SK-N-SH (cell line): ENCODE measurements at regions not wholly inside any gene's neighbourhood (a gene's known extent, or its start where the extent isn't known, plus 50 kb on each side); places are given as distances from the start of the nearest gene placed in this dataset.

Experiments
- CTCF ChIA-PET: fragments of 300-600, 350-600 bp; formaldehyde crosslinking; extraction: SDS; loops from one replicate; lab custom pipeline; 2021; lab: Yijun Ruan, JAX
- POLR2A ChIA-PET: fragments of 350-600 bp; sonication (Branson Sonifier 250); formaldehyde crosslinking; extraction: SDS; loops from one replicate; lab custom pipeline; 2020; ENCODE audit warnings: antibody characterized with exemption, inconsistent platforms; lab: Yijun Ruan, JAX
- DNase-seq: peaks from one replicate; pipeline ENCODE4 v3.0.0; 2012
- H2AFZ ChIP-seq: fragments of 200-600 bp; sonication (generic); 2 replicates; pipeline ENCODE4 v1.8.1; 2016; ENCODE audit warnings: antibody characterized with exemption, mild to moderate bottlenecking, low read depth
- H3F3A ChIP-seq: fragments of 200-600 bp; sonication (generic); replicated peaks from 2 replicates; pipeline ENCODE3; 2016; ENCODE audit warnings: antibody characterized with exemption, mild to moderate bottlenecking; ENCODE audit not compliant: insufficient read depth
- H3K27ac ChIP-seq, 2 experiments: fragments of 200-500 bp in 1 of 2; fragments of 200-600 bp in 1 of 2; sonication (Bioruptor generic) in 1 of 2; sonication (generic), shearing (Covaris generic) in 1 of 2; 2 replicates each; pipeline versions ENCODE4 v1.5.1 to v1.6.1; 2014 to 2016; ENCODE audit warnings: low read depth in 2 of 2, inconsistent platforms in 1 of 2, low read length in 1 of 2, mild to moderate bottlenecking in 1 of 2, mixed read lengths in 1 of 2
- H3K27me3 ChIP-seq: fragments of 200-600 bp; sonication (generic), shearing (Covaris generic); 2 replicates; pipeline ENCODE4 v1.6.1; 2016; ENCODE audit warnings: mixed run types; ENCODE audit not compliant: insufficient read depth
- H3K36me3 ChIP-seq, 2 experiments: fragments of 200-500 bp in 1 of 2; fragments of 200-600 bp in 1 of 2; sonication (Bioruptor generic) in 1 of 2; sonication (generic) in 1 of 2; replicated peaks in 1 of 2; 2 replicates each; pipeline versions ENCODE3 to v1.5.1; 2014 to 2016; ENCODE audit warnings: low read length in 1 of 2, mild to moderate bottlenecking in 1 of 2; ENCODE audit not compliant: insufficient read depth in 2 of 2, control insufficient read depth in 1 of 2
- H3K4me1 ChIP-seq, 2 experiments: fragments of 200-500 bp in 1 of 2; fragments of 200-600 bp in 1 of 2; sonication (Bioruptor generic) in 1 of 2; sonication (generic), shearing (Covaris generic) in 1 of 2; 2 replicates each; pipeline versions ENCODE4 v1.5.1 to v1.6.1; 2014 to 2016; ENCODE audit warnings: low read depth in 1 of 2, low read length in 1 of 2, mixed run types in 1 of 2; ENCODE audit not compliant: insufficient read depth in 2 of 2, control insufficient read depth in 1 of 2
- H3K4me2 ChIP-seq: fragments of 200-600 bp; sonication (generic), shearing (Covaris generic); 2 replicates; pipeline ENCODE4 v1.6.1; 2017; ENCODE audit warnings: mixed run types
- H3K4me3 ChIP-seq, 2 experiments: fragments of 200-500 bp in 1 of 2; fragments of 200-600 bp in 1 of 2; sonication (Bioruptor generic) in 1 of 2; sonication (generic), shearing (Covaris generic) in 1 of 2; 2 replicates each; pipeline versions ENCODE4 v1.5.1 to v1.8.1; 2014 to 2016; ENCODE audit warnings: low read depth in 2 of 2, inconsistent platforms in 1 of 2, low read length in 1 of 2, mild to moderate bottlenecking in 1 of 2, mixed read lengths in 1 of 2, moderate library complexity in 1 of 2
- H3K79me2 ChIP-seq: fragments of 200-600 bp; sonication (generic); 2 replicates; pipeline ENCODE4 v1.8.1; 2017; ENCODE audit warnings: mild to moderate bottlenecking; ENCODE audit not compliant: insufficient read depth
- H3K9ac ChIP-seq: fragments of 200-600 bp; sonication (generic); 2 replicates; pipeline ENCODE4 v1.6.1; 2017; ENCODE audit warnings: mixed run types
- H3K9me2 ChIP-seq: fragments of 200-600 bp; sonication (generic); 2 replicates; pipeline ENCODE4 v1.6.1; 2017; ENCODE audit warnings: mixed run types
- H3K9me3 ChIP-seq: fragments of 200-600 bp; sonication (generic); 2 replicates; pipeline ENCODE4 v1.6.1; 2017; ENCODE audit warnings: mixed run types, mild to moderate bottlenecking, moderate library complexity
- H4K20me1 ChIP-seq: fragments of 200-600 bp; sonication (generic); 2 replicates; pipeline ENCODE4 v1.6.1; 2017; ENCODE audit warnings: mild to moderate bottlenecking, mixed run types; ENCODE audit not compliant: insufficient read depth
- EP300 ChIP-seq, 2 experiments: IDR thresholded peaks; 2 replicates each; pipeline versions ENCODE4 v1.4.0 to v1.6.1; 2012; ENCODE audit warnings: borderline replicate concordance in 1 of 2, low read depth in 1 of 2, low read length in 1 of 2
- FOSL2 ChIP-seq: IDR thresholded peaks from 2 replicates; pipeline ENCODE4 v1.4.0; 2012; ENCODE audit warnings: low read depth, mild to moderate bottlenecking, moderate library complexity, borderline replicate concordance
- MAX ChIP-seq: IDR thresholded peaks from 2 replicates; pipeline ENCODE4 v1.4.0; 2012; ENCODE audit warnings: low read depth
- NFIC ChIP-seq: IDR thresholded peaks from 2 replicates; pipeline ENCODE4 v1.4.0; 2012; ENCODE audit warnings: borderline replicate concordance
- POLR2AphosphoS5 ChIP-seq: IDR thresholded peaks from 2 replicates; pipeline ENCODE4 v1.6.1; 2012; ENCODE audit warnings: low read depth, low read length
- SMC3 ChIP-seq: IDR thresholded peaks from 2 replicates; pipeline ENCODE4 v1.6.1; 2012; ENCODE audit warnings: low read depth, low read length, improper control_type of control experiment
- TCF12 ChIP-seq: IDR thresholded peaks from 2 replicates; pipeline ENCODE4 v1.4.0; 2012
- TEAD4 ChIP-seq: IDR thresholded peaks from 2 replicates; pipeline ENCODE4 v1.4.0; 2012; ENCODE audit warnings: mild to moderate bottlenecking, borderline replicate concordance; ENCODE audit not compliant: insufficient read depth
- WGBS: methylation state at CpG from one replicate; pipeline ENCODE4 v1.1.6; 2017; ENCODE audit warnings: low lambda C conversion rate; 5-methylcytosine and 5-hydroxymethylcytosine counted together
- TF ChIP-seq, protein P1 (sequence below): IDR thresholded peaks from 2 replicates; pipeline ENCODE4; 2012

GRCh38 chr2:45132551-45132950, 123.3 kb upstream of the SIX2 start:
- H3K9ac ChIP-seq = no peak overlapping the region
- no peaks in the 10 kb centered on the region for H3K36me3 ChIP-seq
- H4K20me1 ChIP-seq = no peaks in the 10 kb centered on the region
- H3K9me2 ChIP-seq = no peaks in the 10 kb centered on the region
- H2AFZ ChIP-seq = no peak overlapping the region
- peaks cover 8% of the 10 kb centered on the region for H3F3A ChIP-seq
- TF ChIP-seq FOSL2 (peak; percentile 11; the same call in 1 of the 2 replicates), TCF12 (peak; percentile 47; the same call in 1 of the 2 replicates), NFIC (no peak)
- TF ChIP-seq, all 33 proteins: peak for 2
- 76% methylated on average over 4 of the region's 4 CpGs for WGBS
- CTCF ChIA-PET = interaction anchor here (0.7 to 1.3 kb wide), 3 partner anchors 37 to 151 kb away, joined by 3 to 6 read pairs (median 3); no protein-coding TSS in a partner anchor
- POLR2A ChIA-PET = no interaction called here
- H3K27me3 ChIP-seq = no peaks in the 10 kb centered on the region
- H3K4me3 ChIP-seq = no peak overlapping the region
- no peak overlapping the region for H3K4me2 ChIP-seq
- no peaks in the 10 kb centered on the region for H3K9me3 ChIP-seq
- H3K4me1 ChIP-seq = peaks cover 8 to 34% of the 10 kb centered on the region in 2 experiments; a peak in 3 of 4 replicates
- DNase-seq = no peak
- H3K79me2 ChIP-seq = no peaks in the 10 kb centered on the region
- no peak overlapping the region for H3K27ac ChIP-seq

GRCh38 chr2:45131587-45131986, 122.3 kb upstream of the SIX2 start:
- Histone ChIP-seq H3K9ac (no peak overlapping the region), H3K4me3 (no peak overlapping the region), H2AFZ (no peak overlapping the region), H4K20me1 (no peaks in the 10 kb centered on the region), H3K4me1 (peaks cover 8 to 34% of the 10 kb centered on the region in 2 experiments; a peak in 3 of 4 replicates), H3K36me3 (no peaks in the 10 kb centered on the region), H3K9me2 (no peaks in the 10 kb centered on the region), H3K9me3 (no peaks in the 10 kb centered on the region), H3K79me2 (no peaks in the 10 kb centered on the region), H3K27me3 (no peaks in the 10 kb centered on the region), H3K4me2 (no peak overlapping the region), H3K27ac (no peak overlapping the region), H3F3A (peaks cover 8% of the 10 kb centered on the region)
- CTCF ChIA-PET = interaction anchor here (1.3 kb wide), 1 partner anchor 150 kb away, joined by 3 read pairs; no protein-coding TSS in a partner anchor
- no peak for DNase-seq
- TF ChIP-seq EP300 (IDR thresholded peaks at IDR 0.05; ENCODE audit: borderline replicate concordance in 1 of 2, low read depth in 1 of 2, low read length in 1 of 2) (peak in 1 of 2 experiments; percentile 38; a peak in 1 of 4 replicates), NFIC (peak; percentile 74; the same call in 1 of the 2 replicates), FOSL2 (0 out of 2 replicates have a peak, but pooled peaks have one; percentile 16), MAX (no peak), TEAD4 (peak; percentile 48; the same call in 1 of the 2 replicates), TCF12 (peak; percentile 74), SMC3 (no peak)
- TF ChIP-seq, protein P1, sequence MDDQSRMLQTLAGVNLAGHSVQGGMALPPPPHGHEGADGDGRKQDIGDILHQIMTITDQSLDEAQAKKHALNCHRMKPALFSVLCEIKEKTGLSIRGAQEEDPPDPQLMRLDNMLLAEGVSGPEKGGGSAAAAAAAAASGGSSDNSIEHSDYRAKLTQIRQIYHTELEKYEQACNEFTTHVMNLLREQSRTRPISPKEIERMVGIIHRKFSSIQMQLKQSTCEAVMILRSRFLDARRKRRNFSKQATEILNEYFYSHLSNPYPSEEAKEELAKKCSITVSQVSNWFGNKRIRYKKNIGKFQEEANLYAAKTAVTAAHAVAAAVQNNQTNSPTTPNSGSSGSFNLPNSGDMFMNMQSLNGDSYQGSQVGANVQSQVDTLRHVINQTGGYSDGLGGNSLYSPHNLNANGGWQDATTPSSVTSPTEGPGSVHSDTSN = peak; percentile 63
- whole genome bisulfite sequencing = 75% methylated on average over 14 of the region's 14 CpGs
- POLR2A ChIA-PET = no interaction called here

DNA sequence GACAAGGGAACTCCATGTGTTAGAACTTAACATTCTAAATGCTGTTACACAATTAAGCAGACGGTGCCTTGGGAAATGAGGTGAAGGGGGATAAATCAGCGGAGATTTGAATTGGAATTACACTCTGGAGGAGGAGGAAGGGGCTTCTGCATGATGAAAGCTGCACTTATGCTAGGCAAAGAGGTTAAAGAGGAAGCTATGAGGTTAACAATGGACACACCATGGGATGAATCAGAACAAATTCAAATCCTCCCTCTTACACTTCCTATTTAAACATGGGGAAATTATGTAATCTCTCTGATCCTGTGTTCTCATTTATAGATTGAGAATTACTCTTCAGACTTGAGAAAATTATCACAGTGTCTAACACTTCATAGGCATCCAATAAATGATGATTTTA, 121.5 kb upstream of the SIX2 start:
- H3K27ac ChIP-seq = no peak overlapping the region
- DNase-seq = no peak
- peaks cover 8% of the 10 kb centered on the region for H3F3A ChIP-seq
- H3K4me2 ChIP-seq = no peak overlapping the region
- no peak overlapping the region for H3K9ac ChIP-seq
- ChIA-PET POLR2A (no interaction called here), CTCF (no interaction called here)
- H3K27me3 ChIP-seq = no peaks in the 10 kb centered on the region
- H3K79me2 ChIP-seq = no peaks in the 10 kb centered on the region
- peaks cover 8 to 34% of the 10 kb centered on the region in 2 experiments; a peak in 3 of 4 replicates for H3K4me1 ChIP-seq
- H2AFZ ChIP-seq = no peak overlapping the region
- H3K36me3 ChIP-seq = no peaks in the 10 kb centered on the region
- H4K20me1 ChIP-seq = no peaks in the 10 kb centered on the region
- H3K9me3 ChIP-seq = no peaks in the 10 kb centered on the region
- no peaks in the 10 kb centered on the region for H3K9me2 ChIP-seq
- WGBS = 96% methylated on average over 2 of the region's 2 CpGs
- no peak overlapping the region for H3K4me3 ChIP-seq
- TF ChIP-seq POLR2AphosphoS5 (no peak), SMC3 (no peak), EP300 (IDR thresholded peaks at IDR 0.05; ENCODE audit: borderline replicate concordance in 1 of 2, low read depth in 1 of 2, low read length in 1 of 2) (no peak), TEAD4 (no peak)
- TF ChIP-seq, protein P1 = no peak
